ENCODE measurements at regions not wholly inside any gene's neighbourhood (a gene's known extent, or its start where the extent isn't known, plus 50 kb on each side); places are given as distances from the start of the nearest gene placed in this dataset.
"Not testable (repeated sequence)": the region's sequence is repeated elsewhere in the genome, so short reads cannot be mapped to it uniquely, and the experiment has no call there.

DNA sequence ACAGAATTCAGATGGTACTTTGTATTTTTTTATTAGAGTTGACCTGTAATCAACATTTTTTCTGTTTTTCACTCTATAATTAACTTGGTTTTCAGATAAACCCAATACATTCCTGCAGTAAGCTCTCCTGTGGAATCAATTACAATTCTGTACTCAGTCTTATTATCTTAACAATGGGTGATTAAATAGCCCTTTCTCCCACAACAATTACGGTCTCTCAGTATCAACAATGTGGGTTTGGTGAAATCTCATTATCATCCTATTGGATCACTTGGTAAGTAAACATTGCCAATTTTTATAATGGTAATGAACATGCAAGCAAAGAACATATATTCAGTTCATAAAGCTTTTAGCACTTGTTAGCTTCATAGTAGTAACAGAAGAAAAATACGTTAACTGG is 438.9 kb upstream of the EPHA7 start:
- Histone ChIP-seq H3K9ac (ENCODE audit: low read length) (no peak overlapping the region), H3K4me1 (ENCODE audit: low read length) (no peaks in the 10 kb centered on the region), H3K9me2 (replicated peaks; ENCODE audit: insufficient read depth, low read length) (no peaks in the 10 kb centered on the region), H3K36me3 (replicated peaks; ENCODE audit: insufficient read depth, low read length) (no peaks in the 10 kb centered on the region), H3K27ac (ENCODE audit: low read length) (no peak overlapping the region), H3F3A (ENCODE audit: insufficient read depth, low read length) (no peaks in the 10 kb centered on the region), H4K20me1 (ENCODE audit: insufficient read depth, low read length) (no peaks in the 10 kb centered on the region), H3K4me3 (ENCODE audit: low read length) (no peak overlapping the region), H3K4me2 (ENCODE audit: low read depth, low read length) (no peak overlapping the region), H3K79me2 (ENCODE audit: low read length) (no peaks in the 10 kb centered on the region), H3K9me3 (replicated peaks; ENCODE audit: insufficient read depth, low read length) (no peaks in the 10 kb centered on the region), H3K27me3 (replicated peaks; ENCODE audit: insufficient read depth, low read length) (no peaks in the 10 kb centered on the region), H2AFZ (ENCODE audit: low read length) (no peak overlapping the region)
- DNase-seq = no peak
- TF ChIP-seq EZH2phosphoT487 (IDR thresholded peaks at IDR 0.05; ENCODE audit: low read length) (no peak), EZH2 (optimal IDR thresholded peaks at IDR 0.05; ENCODE audit: low read depth, low read length) (no peak)
- TF ChIP-seq, protein P1, sequence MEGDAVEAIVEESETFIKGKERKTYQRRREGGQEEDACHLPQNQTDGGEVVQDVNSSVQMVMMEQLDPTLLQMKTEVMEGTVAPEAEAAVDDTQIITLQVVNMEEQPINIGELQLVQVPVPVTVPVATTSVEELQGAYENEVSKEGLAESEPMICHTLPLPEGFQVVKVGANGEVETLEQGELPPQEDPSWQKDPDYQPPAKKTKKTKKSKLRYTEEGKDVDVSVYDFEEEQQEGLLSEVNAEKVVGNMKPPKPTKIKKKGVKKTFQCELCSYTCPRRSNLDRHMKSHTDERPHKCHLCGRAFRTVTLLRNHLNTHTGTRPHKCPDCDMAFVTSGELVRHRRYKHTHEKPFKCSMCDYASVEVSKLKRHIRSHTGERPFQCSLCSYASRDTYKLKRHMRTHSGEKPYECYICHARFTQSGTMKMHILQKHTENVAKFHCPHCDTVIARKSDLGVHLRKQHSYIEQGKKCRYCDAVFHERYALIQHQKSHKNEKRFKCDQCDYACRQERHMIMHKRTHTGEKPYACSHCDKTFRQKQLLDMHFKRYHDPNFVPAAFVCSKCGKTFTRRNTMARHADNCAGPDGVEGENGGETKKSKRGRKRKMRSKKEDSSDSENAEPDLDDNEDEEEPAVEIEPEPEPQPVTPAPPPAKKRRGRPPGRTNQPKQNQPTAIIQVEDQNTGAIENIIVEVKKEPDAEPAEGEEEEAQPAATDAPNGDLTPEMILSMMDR (IDR thresholded peaks at IDR 0.05; ENCODE audit: low read length) = no peak

DNA sequence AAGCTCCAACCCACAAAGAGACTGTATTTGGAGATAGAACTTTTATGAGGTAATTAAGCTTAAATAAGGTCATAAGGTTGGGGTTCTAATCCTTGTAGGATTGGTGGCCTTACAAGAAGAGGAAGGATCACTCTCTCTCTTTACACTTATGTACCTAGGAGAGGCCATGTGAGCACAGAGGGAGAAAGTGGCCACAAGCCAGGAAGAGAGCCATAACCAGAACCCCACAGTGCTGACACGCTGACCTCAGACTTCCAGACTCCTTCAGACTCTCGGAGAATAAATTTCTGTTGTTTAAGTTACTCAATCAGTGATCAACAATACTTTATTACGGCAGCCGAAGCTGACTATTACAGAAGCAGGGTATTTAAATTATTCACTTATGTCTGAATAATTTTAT is 430.5 kb upstream of the EPHA7 start:
- H3K4me3 ChIP-seq (ENCODE audit: low read length) = no peak overlapping the region
- H3F3A ChIP-seq (ENCODE audit: insufficient read depth, low read length) = no peaks in the 10 kb centered on the region

DNA sequence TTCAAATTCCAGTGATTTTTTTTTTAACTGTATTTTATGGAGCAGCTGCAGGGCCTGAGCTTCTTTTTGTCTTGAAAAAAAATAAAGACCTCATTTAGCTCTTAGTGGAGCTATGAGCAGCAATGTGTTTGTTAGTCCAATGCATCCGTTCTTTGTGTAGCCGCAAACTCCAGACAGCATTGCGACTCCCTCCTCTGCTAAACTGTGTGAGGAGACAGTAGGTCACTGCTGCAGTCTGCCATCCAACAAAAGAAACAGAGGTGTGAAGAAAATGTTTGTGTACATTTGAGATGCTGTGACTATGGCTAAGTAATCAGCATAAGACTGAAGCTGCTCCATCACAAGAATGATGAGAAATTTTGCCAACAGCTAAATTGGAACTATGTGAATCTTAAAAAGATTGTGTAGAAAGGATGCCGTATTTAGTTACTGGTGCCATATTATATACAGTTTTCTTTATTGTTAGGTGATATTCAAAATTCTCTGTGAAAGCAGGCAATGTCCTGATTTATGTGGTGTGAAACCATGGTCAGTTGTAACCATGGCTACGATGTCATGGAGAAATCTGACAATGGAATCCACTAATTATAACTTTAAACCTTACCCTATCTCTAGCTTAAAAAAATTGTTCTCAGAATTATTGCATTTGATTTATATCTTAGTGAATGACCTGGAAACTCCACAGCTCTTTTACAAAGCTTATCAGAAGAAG is 428.8 kb upstream of the EPHA7 start:
- no peaks in the 10 kb centered on the region for H3K27me3 ChIP-seq (replicated peaks; ENCODE audit: insufficient read depth, low read length)
- H3K4me3 ChIP-seq (ENCODE audit: low read length) = no peak overlapping the region
- H3K79me2 ChIP-seq (ENCODE audit: low read length) = no peaks in the 10 kb centered on the region
- DNase-seq = no peak
- H3K4me2 ChIP-seq (ENCODE audit: low read depth, low read length) = no peak overlapping the region
- no peaks in the 10 kb centered on the region for H4K20me1 ChIP-seq (ENCODE audit: insufficient read depth, low read length)
- no peaks in the 10 kb centered on the region for H3K4me1 ChIP-seq (ENCODE audit: low read length)
- no peaks in the 10 kb centered on the region for H3K36me3 ChIP-seq (replicated peaks; ENCODE audit: insufficient read depth, low read length)
- no peaks in the 10 kb centered on the region for H3F3A ChIP-seq (ENCODE audit: insufficient read depth, low read length)
- H3K9me2 ChIP-seq (replicated peaks; ENCODE audit: insufficient read depth, low read length) = no peaks in the 10 kb centered on the region
- no peak overlapping the region for H2AFZ ChIP-seq (ENCODE audit: low read length)
- no peaks in the 10 kb centered on the region for H3K9me3 ChIP-seq (replicated peaks; ENCODE audit: insufficient read depth, low read length)
- no peak overlapping the region for H3K27ac ChIP-seq (ENCODE audit: low read length)
- H3K9ac ChIP-seq (ENCODE audit: low read length) = no peak overlapping the region
- TF ChIP-seq EZH2phosphoT487 (IDR thresholded peaks at IDR 0.05; ENCODE audit: low read length) = no peak
- TF ChIP-seq EZH2 (optimal IDR thresholded peaks at IDR 0.05; ENCODE audit: low read depth, low read length) = no peak

More for the DNA sequence above, 430.5 kb upstream of the EPHA7 start:
- H3K9ac ChIP-seq (ENCODE audit: low read length) = no peak overlapping the region
- no peak overlapping the region for H3K4me2 ChIP-seq (ENCODE audit: low read depth, low read length)
- DNase-seq = no peak
- H2AFZ ChIP-seq (ENCODE audit: low read length) = no peak overlapping the region
- no peaks in the 10 kb centered on the region for H4K20me1 ChIP-seq (ENCODE audit: insufficient read depth, low read length)
- H3K4me1 ChIP-seq (ENCODE audit: low read length) = no peaks in the 10 kb centered on the region
- no peaks in the 10 kb centered on the region for H3K27me3 ChIP-seq (replicated peaks; ENCODE audit: insufficient read depth, low read length)
- no peaks in the 10 kb centered on the region for H3K9me3 ChIP-seq (replicated peaks; ENCODE audit: insufficient read depth, low read length)
- no peaks in the 10 kb centered on the region for H3K36me3 ChIP-seq (replicated peaks; ENCODE audit: insufficient read depth, low read length)
- H3K27ac ChIP-seq (ENCODE audit: low read length) = no peak overlapping the region
- no peaks in the 10 kb centered on the region for H3K79me2 ChIP-seq (ENCODE audit: low read length)
- no peaks in the 10 kb centered on the region for H3K9me2 ChIP-seq (replicated peaks; ENCODE audit: insufficient read depth, low read length)
- no peak for TF ChIP-seq EZH2phosphoT487 (IDR thresholded peaks at IDR 0.05; ENCODE audit: low read length)
- TF ChIP-seq, protein P1 (IDR thresholded peaks at IDR 0.05; ENCODE audit: low read length) = no peak
- TF ChIP-seq EZH2 (optimal IDR thresholded peaks at IDR 0.05; ENCODE audit: low read depth, low read length) = no peak

DNA sequence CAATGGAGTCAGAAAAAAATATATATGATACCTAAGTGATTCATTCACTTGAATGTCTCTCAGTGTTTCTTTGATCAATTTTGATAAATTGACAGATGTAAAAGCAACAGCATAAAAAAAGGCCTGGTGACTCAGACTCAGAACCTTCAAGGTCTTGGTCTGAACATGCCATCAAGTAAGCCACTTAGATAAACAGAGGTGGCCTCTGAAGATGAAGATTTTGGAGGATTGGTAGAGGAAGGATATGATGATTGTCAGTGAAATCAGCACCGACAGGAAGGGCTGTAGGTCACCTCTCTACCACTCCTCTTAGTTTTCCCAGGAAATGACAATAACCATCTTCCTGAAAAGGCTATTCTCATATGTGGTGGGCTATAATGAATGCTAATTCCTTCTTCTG is 422.8 kb upstream of the EPHA7 start:
- H3K36me3 ChIP-seq (replicated peaks; ENCODE audit: insufficient read depth, low read length) = no peaks in the 10 kb centered on the region
- no peaks in the 10 kb centered on the region for H4K20me1 ChIP-seq (ENCODE audit: insufficient read depth, low read length)
- TF ChIP-seq EZH2 (optimal IDR thresholded peaks at IDR 0.05; ENCODE audit: low read depth, low read length) (no peak), EZH2phosphoT487 (IDR thresholded peaks at IDR 0.05; ENCODE audit: low read length) (no peak)
- TF ChIP-seq, protein P1 (IDR thresholded peaks at IDR 0.05; ENCODE audit: low read length) = no peak
- no peaks in the 10 kb centered on the region for H3K27me3 ChIP-seq (replicated peaks; ENCODE audit: insufficient read depth, low read length)
- no peaks in the 10 kb centered on the region for H3K79me2 ChIP-seq (ENCODE audit: low read length)
- H3K9me3 ChIP-seq (replicated peaks; ENCODE audit: insufficient read depth, low read length) = no peaks in the 10 kb centered on the region
- no peaks in the 10 kb centered on the region for H3K9me2 ChIP-seq (replicated peaks; ENCODE audit: insufficient read depth, low read length)
- H3K27ac ChIP-seq (ENCODE audit: low read length) = no peak overlapping the region
- H3F3A ChIP-seq (ENCODE audit: insufficient read depth, low read length) = no peaks in the 10 kb centered on the region
- H2AFZ ChIP-seq (ENCODE audit: low read length) = no peak overlapping the region
- DNase-seq = no peak
- no peak overlapping the region for H3K9ac ChIP-seq (ENCODE audit: low read length)
- no peak overlapping the region for H3K4me2 ChIP-seq (ENCODE audit: low read depth, low read length)
- no peaks in the 10 kb centered on the region for H3K4me1 ChIP-seq (ENCODE audit: low read length)
- H3K4me3 ChIP-seq (ENCODE audit: low read length) = no peak overlapping the region

DNA sequence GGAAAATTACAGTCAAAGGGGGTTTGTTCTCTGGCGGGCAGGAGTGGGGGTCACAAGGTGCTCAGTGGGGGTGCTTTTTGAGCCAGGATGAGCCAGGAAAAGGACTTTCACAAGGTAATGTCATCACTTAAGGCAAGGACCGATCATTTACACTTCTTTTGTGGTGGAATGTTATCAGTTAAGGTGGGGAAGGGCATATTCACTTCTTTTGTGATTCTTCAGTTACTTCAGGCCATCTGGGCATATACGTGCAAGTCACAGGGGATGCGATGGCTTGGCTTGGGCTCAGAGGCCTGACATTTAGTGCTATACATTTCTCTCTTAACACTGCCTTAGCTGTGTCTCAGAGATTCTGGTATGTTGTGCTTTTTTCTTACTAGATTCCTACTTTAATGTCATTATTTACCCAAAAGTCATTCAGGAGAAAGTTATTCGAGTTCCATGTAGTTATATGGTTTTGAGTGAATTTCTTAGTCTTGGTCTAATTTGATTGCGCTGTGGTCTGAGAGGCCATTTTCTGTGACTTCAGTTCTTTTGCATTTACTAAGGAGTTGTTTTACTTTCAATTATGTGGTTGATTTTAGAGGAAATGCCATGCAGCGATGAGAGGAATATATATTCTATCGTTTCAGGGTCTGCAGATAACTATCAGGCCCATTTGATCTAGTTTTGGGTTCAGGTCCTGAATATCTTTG is 416.2 kb upstream of the EPHA7 start:
- not testable (repeated sequence) for H3K9me2 ChIP-seq (replicated peaks; ENCODE audit: insufficient read depth, low read length); H3F3A ChIP-seq (ENCODE audit: insufficient read depth, low read length); H3K36me3 ChIP-seq (replicated peaks; ENCODE audit: insufficient read depth, low read length); H3K27ac ChIP-seq (ENCODE audit: low read length); H3K27me3 ChIP-seq (replicated peaks; ENCODE audit: insufficient read depth, low read length); DNase-seq; H3K9ac ChIP-seq (ENCODE audit: low read length); H4K20me1 ChIP-seq (ENCODE audit: insufficient read depth, low read length); H2AFZ ChIP-seq (ENCODE audit: low read length); H3K4me1 ChIP-seq (ENCODE audit: low read length); H3K4me2 ChIP-seq (ENCODE audit: low read depth, low read length); H3K9me3 ChIP-seq (replicated peaks; ENCODE audit: insufficient read depth, low read length); H3K79me2 ChIP-seq (ENCODE audit: low read length); H3K4me3 ChIP-seq (ENCODE audit: low read length)

Measured in MM.1S (cell line).